Epidermal melanocyte (primary cell): ENCODE measurements at regions not wholly inside any gene's neighbourhood (a gene's known extent, or its start where the extent isn't known, plus 50 kb on each side); places are given as distances from the start of the nearest gene placed in this dataset.

Experiments
- DNase-seq: peaks from one replicate; pipeline ENCODE4 v3.0.0; 2011; ENCODE audit warnings: low spot score; ENCODE audit not compliant: insufficient read length

- DNase-seq, result no peak
These were observed 156.9 kb downstream of the USP12 start for GRCh38 chr13:27014406-27015359.

- DNase-seq, result no peak
These were observed 159.0 kb downstream of the USP12 start for GRCh38 chr13:27012482-27013197.

- DNase-seq, result no peak
These were observed 159.9 kb downstream of the USP12 start for GRCh38 chr13:27011661-27012060.

- DNase-seq, result no peak
These were observed 162.9 kb downstream of the USP12 start for GRCh38 chr13:27008733-27009132.

GRCh38 chr13:27007166-27007565 is 164.4 kb downstream of the USP12 start:
- DNase-seq, result no peak

- no peak for DNase-seq
These were observed 165.0 kb downstream of the USP12 start for GRCh38 chr13:27006519-27007161.

GRCh38 chr13:27005976-27006518 is 165.6 kb downstream of the USP12 start:
- DNase-seq, result no peak

GRCh38 chr13:27005556-27005955 is 166.1 kb downstream of the USP12 start:
- no peak for DNase-seq

GRCh38 chr13:27004866-27005265 is 166.7 kb downstream of the USP12 start:
- DNase-seq, result no peak

- no peak for DNase-seq
These were observed 167.3 kb downstream of the USP12 start for GRCh38 chr13:27004326-27004725.

GRCh38 chr13:27001705-27002104 is 169.9 kb downstream of the USP12 start:
- no peak for DNase-seq

GRCh38 chr13:27000686-27001085 is 170.9 kb downstream of the USP12 start:
- no peak for DNase-seq

GRCh38 chr13:26999499-26999898 is 172.1 kb downstream of the USP12 start:
- DNase-seq, result no peak

GRCh38 chr13:26998292-26998691 is 173.3 kb downstream of the USP12 start:
- DNase-seq, result no peak

- no peak for DNase-seq
These were observed 174.5 kb downstream of the USP12 start for GRCh38 chr13:26996965-26997752.

- no peak for DNase-seq
These were observed 176.5 kb downstream of the USP12 start for GRCh38 chr13:26995159-26995558.

- no peak for DNase-seq
These were observed 177.8 kb downstream of the USP12 start for GRCh38 chr13:26993780-26994179.

GRCh38 chr13:26992951-26993719 is 178.5 kb downstream of the USP12 start:
- DNase-seq, result no peak

GRCh38 chr13:26991508-26992181 is 180.0 kb downstream of the USP12 start:
- DNase-seq, result no peak
